CD14-positive monocyte (primary cell): ENCODE measurements at regions not wholly inside any gene's neighbourhood (a gene's known extent, or its start where the extent isn't known, plus 50 kb on each side); places are given as distances from the start of the nearest gene placed in this dataset.

ENCODE experiments used
- DNase-seq, 3 donors: peaks; one replicate each; pipeline ENCODE4 v3.0.0-alpha.2; 2011 to 2022
- H2AFZ ChIP-seq: 2 replicates; pipeline ENCODE4 v1.6.0; 2012; ENCODE audit warnings: mild to moderate bottlenecking, low read depth, low read length, inconsistent platforms; ENCODE audit not compliant: insufficient read depth, poor library complexity, severe bottlenecking
- H3K27ac ChIP-seq, 2 donors: 1 replicate in 1 of 2; 2 replicates in 1 of 2; pipeline ENCODE4 v1.5.1; 2012 to 2013; ENCODE audit warnings: low read length in 2 of 2, control low read depth in 1 of 2, inconsistent platforms in 1 of 2, low read depth in 1 of 2, mild to moderate bottlenecking in 1 of 2
- H3K27me3 ChIP-seq, 2 donors: one replicate each; pipeline versions ENCODE4 v1.6.0 to v1.6.1; 2011 to 2013; ENCODE audit warnings: low read length in 2 of 2; ENCODE audit not compliant: control insufficient read depth in 2 of 2, insufficient read depth in 2 of 2
- H3K36me3 ChIP-seq, 2 donors: replicated peaks in 1 of 2; 1 replicate in 1 of 2; 2 replicates in 1 of 2; pipeline versions ENCODE4 v1.5.1 to v1.6.1; 2012 to 2013; ENCODE audit warnings: low read length in 2 of 2, control low read depth in 1 of 2, inconsistent platforms in 1 of 2, mild to moderate bottlenecking in 1 of 2; ENCODE audit not compliant: insufficient read depth in 2 of 2, control insufficient read depth in 1 of 2
- H3K4me1 ChIP-seq, 2 donors: 1 replicate in 1 of 2; 2 replicates in 1 of 2; pipeline versions ENCODE4 v1.5.1 to v1.6.1; 2012 to 2013; ENCODE audit warnings: low read length in 2 of 2, control low read depth in 1 of 2, inconsistent platforms in 1 of 2, mild to moderate bottlenecking in 1 of 2, moderate library complexity in 1 of 2; ENCODE audit not compliant: insufficient read depth in 2 of 2, control insufficient read depth in 1 of 2
- H3K4me2 ChIP-seq: replicated peaks from 2 replicates; pipeline ENCODE3; 2012; ENCODE audit warnings: low read length, moderate library complexity, mild to moderate bottlenecking; ENCODE audit not compliant: poor library complexity, severe bottlenecking; ENCODE audit errors: extremely low read depth
- H3K4me3 ChIP-seq, 3 experiments: fragments of 200-600 bp in 1 of 3; sonication (generic) in 1 of 3; replicated peaks in 1 of 3; 1 replicate in 2 of 3; 2 replicates in 1 of 3; pipeline ENCODE4 v1.5.1; 2011 to 2013; ENCODE audit warnings: low read length in 3 of 3, mild to moderate bottlenecking in 3 of 3, control low read depth in 2 of 3, low read depth in 2 of 3, inconsistent platforms in 1 of 3, moderate library complexity in 1 of 3
- H3K79me2 ChIP-seq: 2 replicates; pipeline ENCODE4 v1.6.0; 2012; ENCODE audit warnings: mild to moderate bottlenecking, control low read depth, inconsistent platforms, low read length, moderate library complexity; ENCODE audit not compliant: insufficient read depth
- H3K9ac ChIP-seq: 2 replicates; pipeline ENCODE4 v1.6.0; 2017; ENCODE audit warnings: low read length, mild to moderate bottlenecking; ENCODE audit not compliant: insufficient read depth, poor library complexity, severe bottlenecking
- H3K9me3 ChIP-seq, 2 donors: replicated peaks in 1 of 2; 1 replicate in 1 of 2; 2 replicates in 1 of 2; pipeline versions ENCODE4 v1.5.1 to v1.6.1; 2012 to 2013; ENCODE audit warnings: low read length in 2 of 2, control low read depth in 1 of 2; ENCODE audit not compliant: control insufficient read depth in 1 of 2, insufficient read depth in 1 of 2
- H4K20me1 ChIP-seq: 2 replicates; pipeline ENCODE4 v1.6.0; 2012; ENCODE audit warnings: mild to moderate bottlenecking, low read length, control low read depth, moderate library complexity; ENCODE audit not compliant: insufficient read depth
- H3K27ac Mint-ChIP-seq, 7 donors: one replicate each; pipeline ENCODE4 v1.8.0; 2020; ENCODE audit warnings: mild to moderate bottlenecking in 7 of 7, mixed read lengths in 7 of 7, moderate library complexity in 6 of 7, inconsistent platforms in 2 of 7
- H3K27me3 Mint-ChIP-seq, 3 donors: one replicate each; pipeline ENCODE4 v1.8.0; 2021 to 2022; ENCODE audit warnings: low read depth in 3 of 3, mild to moderate bottlenecking in 3 of 3, mixed read lengths in 3 of 3, moderate library complexity in 3 of 3, inconsistent platforms in 1 of 3
- H3K36me3 Mint-ChIP-seq, 2 donors: one replicate each; pipeline ENCODE4 v1.8.0; 2020; ENCODE audit warnings: mixed read lengths in 2 of 2, inconsistent platforms in 1 of 2, mild to moderate bottlenecking in 1 of 2
- H3K4me1 Mint-ChIP-seq: one replicate; pipeline ENCODE4 v1.8.0; 2020; ENCODE audit warnings: mild to moderate bottlenecking, mixed read lengths
- H3K4me3 Mint-ChIP-seq, 2 donors: one replicate each; pipeline ENCODE4 v1.8.0; 2020; ENCODE audit warnings: mild to moderate bottlenecking in 2 of 2, mixed read lengths in 2 of 2, moderate library complexity in 1 of 2
- H3K9me3 Mint-ChIP-seq, 7 donors: one replicate each; pipeline ENCODE4 v1.8.0; 2020 to 2022; ENCODE audit warnings: mixed read lengths in 7 of 7, mild to moderate bottlenecking in 6 of 7, moderate library complexity in 6 of 7, inconsistent platforms in 2 of 7
- WGBS: methylation state at CpG from one replicate; pipeline ENCODE4 v1.1.5; 2013; ENCODE audit warnings: missing lambda C conversion rate; ENCODE audit not compliant: insufficient coverage; 5-methylcytosine and 5-hydroxymethylcytosine counted together
- intact Hi-C, 2 donors: fragments of 100-400 bp; cut with micrococcal nuclease; formaldehyde crosslinking; loops; one replicate each; pipeline versions ENCODE4 v1.15.0 to v1.15.1; 2023
- TF ChIP-seq, protein P1 (sequence below): fragments of 200-600 bp; IDR thresholded peaks from one replicate; pipeline ENCODE4 v1.8.0; 2022; ENCODE audit warnings: antibody characterized with exemption, mild to moderate bottlenecking

DNA sequence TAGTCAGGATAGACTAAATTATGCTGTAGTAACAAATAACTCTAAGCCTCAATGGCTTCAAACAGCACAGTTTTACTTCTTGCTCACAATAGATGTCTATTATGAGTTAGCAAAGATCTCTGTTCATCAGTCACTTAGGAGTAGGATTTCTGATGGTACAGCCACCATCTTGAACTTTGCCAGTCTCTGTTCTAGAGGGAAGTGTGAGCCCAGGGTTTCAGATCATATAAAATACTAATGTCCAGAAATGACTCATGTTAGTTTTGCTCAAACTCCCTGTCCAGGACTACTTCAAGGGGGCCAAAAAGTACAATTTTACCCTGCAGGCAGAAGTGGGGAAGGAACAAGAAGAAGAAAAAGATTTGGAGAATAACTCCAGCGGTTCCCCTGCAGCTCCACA lies 77.1 kb upstream of the LSM6 start:
- Histone ChIP-seq H3K9me3 (no peaks in the 10 kb centered on the region), H3K9ac (no peak overlapping the region), H2AFZ (no peak overlapping the region), H3K27ac (no peak overlapping the region), H3K27me3 (no peaks in the 10 kb centered on the region), H3K36me3 (no peaks in the 10 kb centered on the region), H3K79me2 (no peaks in the 10 kb centered on the region), H4K20me1 (no peaks in the 10 kb centered on the region), H3K4me2 (no peak overlapping the region), H3K4me3 (no peak overlapping the region), H3K4me1 (peaks cover 2 to 3% of the 10 kb centered on the region in 2 donors)
- Mint-ChIP-seq H3K36me3 (no peaks in the 10 kb centered on the region), H3K27ac (no peak overlapping the region), H3K4me3 (no peak overlapping the region), H3K9me3 (peaks cover 0 to 3% (median 0%) of the 10 kb centered on the region in 7 donors), H3K4me1 (peaks cover 11% of the 10 kb centered on the region), H3K27me3 (peaks cover 4 to 10% (median 5%) of the 10 kb centered on the region in 3 donors)
- WGBS = no CpG with 5 or more reads among the region's 1 CpG
- intact Hi-C loops = loop anchor here in 1 of 2 donors (10.0 kb wide), 2 partner anchors 46 to 76 kb away; partner anchors contain the start of gene LSM6
- TF ChIP-seq, protein P1, sequence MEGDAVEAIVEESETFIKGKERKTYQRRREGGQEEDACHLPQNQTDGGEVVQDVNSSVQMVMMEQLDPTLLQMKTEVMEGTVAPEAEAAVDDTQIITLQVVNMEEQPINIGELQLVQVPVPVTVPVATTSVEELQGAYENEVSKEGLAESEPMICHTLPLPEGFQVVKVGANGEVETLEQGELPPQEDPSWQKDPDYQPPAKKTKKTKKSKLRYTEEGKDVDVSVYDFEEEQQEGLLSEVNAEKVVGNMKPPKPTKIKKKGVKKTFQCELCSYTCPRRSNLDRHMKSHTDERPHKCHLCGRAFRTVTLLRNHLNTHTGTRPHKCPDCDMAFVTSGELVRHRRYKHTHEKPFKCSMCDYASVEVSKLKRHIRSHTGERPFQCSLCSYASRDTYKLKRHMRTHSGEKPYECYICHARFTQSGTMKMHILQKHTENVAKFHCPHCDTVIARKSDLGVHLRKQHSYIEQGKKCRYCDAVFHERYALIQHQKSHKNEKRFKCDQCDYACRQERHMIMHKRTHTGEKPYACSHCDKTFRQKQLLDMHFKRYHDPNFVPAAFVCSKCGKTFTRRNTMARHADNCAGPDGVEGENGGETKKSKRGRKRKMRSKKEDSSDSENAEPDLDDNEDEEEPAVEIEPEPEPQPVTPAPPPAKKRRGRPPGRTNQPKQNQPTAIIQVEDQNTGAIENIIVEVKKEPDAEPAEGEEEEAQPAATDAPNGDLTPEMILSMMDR = no peak
- no peak for DNase-seq

DNA sequence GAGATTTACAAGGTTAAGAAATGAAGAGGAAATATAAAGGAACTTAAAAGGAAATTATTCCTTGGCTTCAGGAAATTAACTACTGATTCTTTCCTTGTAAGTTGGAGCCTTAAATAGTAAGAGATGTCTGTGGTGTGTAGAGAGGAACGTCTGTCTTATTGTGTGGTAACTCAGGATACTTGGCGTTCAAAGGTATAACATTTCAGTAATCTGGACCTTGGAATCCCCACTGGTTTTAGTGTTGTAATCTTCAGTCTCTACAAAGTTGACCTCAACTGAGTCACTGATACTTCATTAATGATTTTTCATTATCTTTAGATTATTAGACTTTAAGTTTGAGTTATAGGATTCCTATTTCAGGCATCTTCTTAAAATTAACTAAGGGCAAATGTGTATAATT lies 79.1 kb upstream of the LSM6 start:
- no peaks in the 10 kb centered on the region for H3K36me3 ChIP-seq
- no peak overlapping the region for H3K27ac ChIP-seq
- no peak overlapping the region for H3K4me3 ChIP-seq
- H3K4me1 ChIP-seq = no peaks in the 10 kb centered on the region
- no peak for DNase-seq
- no peaks in the 10 kb centered on the region for H3K79me2 ChIP-seq
- H3K9me3 Mint-ChIP-seq = peaks cover 0 to 3% (median 0%) of the 10 kb centered on the region in 7 donors
- no peaks in the 10 kb centered on the region for H3K9me3 ChIP-seq
- intact Hi-C loops = loop anchor here (2.0 to 10.0 kb wide), 3 partner anchors 20 to 78 kb away; partner anchors contain the start of gene LSM6 (in 1 of the 2)
- no peak overlapping the region for H3K4me3 Mint-ChIP-seq
- no peak overlapping the region for H2AFZ ChIP-seq
- peaks cover 10% of the 10 kb centered on the region for H3K4me1 Mint-ChIP-seq
- TF ChIP-seq, protein P1 = no peak
- H3K27me3 ChIP-seq = peaks cover 0 to 5% of the 10 kb centered on the region in 2 donors
- no peaks in the 10 kb centered on the region for H3K36me3 Mint-ChIP-seq
- H3K9ac ChIP-seq = no peak overlapping the region
- H3K27ac Mint-ChIP-seq = no peak overlapping the region
- H3K27me3 Mint-ChIP-seq = peaks cover 3 to 10% (median 7%) of the 10 kb centered on the region in 3 donors
- no peak overlapping the region for H3K4me2 ChIP-seq
- WGBS = 80% methylated on average over 1 of the region's 2 CpGs
- no peaks in the 10 kb centered on the region for H4K20me1 ChIP-seq
